Breast epithelium (tissue), 4 donors: ENCODE measurements at regions not wholly inside any gene's neighbourhood (a gene's known extent, or its start where the extent isn't known, plus 50 kb on each side); places are given as distances from the start of the nearest gene placed in this dataset.

Experiments
- DNase-seq, 2 donors: peaks; one replicate each; pipeline ENCODE4 v3.0.0-alpha.2; 2019; ENCODE audit warnings: low spot score in 2 of 2
- H3K27ac ChIP-seq, 2 donors: fragments of 200-600 bp; sonication (generic) in 1 of 2; one replicate each; pipeline ENCODE4 v1.5.1; 2016 to 2019; ENCODE audit warnings: mild to moderate bottlenecking in 1 of 2
- H3K27me3 ChIP-seq, 2 donors: fragments of 200-600 bp; sonication (generic) in 1 of 2; one replicate each; pipeline versions ENCODE4 v1.5.1 to v1.6.0; 2017 to 2019; ENCODE audit warnings: control low read depth in 1 of 2, mild to moderate bottlenecking in 1 of 2
- H3K36me3 ChIP-seq: fragments of 200-600 bp; one replicate; pipeline ENCODE4 v1.5.1; 2019
- H3K4me1 ChIP-seq, 2 donors: fragments of 200-600 bp; sonication (generic); one replicate each; pipeline ENCODE4 v1.5.1; 2016 to 2019; ENCODE audit warnings: control low read depth in 1 of 2
- H3K4me3 ChIP-seq, 3 donors: fragments of 200-600 bp; sonication (generic); 1 replicate in 2 of 3; 2 replicates in 1 of 3; pipeline ENCODE4 v1.5.1; 2016 to 2019; ENCODE audit warnings: mild to moderate bottlenecking in 3 of 3, moderate library complexity in 2 of 3
- H3K9me3 ChIP-seq, 2 donors: fragments of 200-600 bp; sonication (generic) in 1 of 2; one replicate each; pipeline ENCODE4 v1.5.1; 2016 to 2019; ENCODE audit warnings: control low read depth in 1 of 2
- POLR2A ChIP-seq: fragments of 450-650 bp; IDR thresholded peaks from one replicate; pipeline ENCODE4 v1.6.1; 2016; ENCODE audit warnings: antibody characterized with exemption, mild to moderate bottlenecking, moderate library complexity
- POLR2AphosphoS5 ChIP-seq, 3 donors: sonication (generic); formaldehyde crosslinking; IDR thresholded peaks; one replicate each; pipeline ENCODE4 v1.6.1; 2017; ENCODE audit warnings: antibody characterized with exemption in 3 of 3
- intact Hi-C: fragments of 100-400 bp; cut with DNase I; formaldehyde crosslinking; loops from one replicate; pipeline ENCODE4 v1.15.1; 2023; ENCODE audit warnings: low total_unique reads
- TF ChIP-seq, protein P1 (sequence below), 3 donors: fragments of 450-650 bp; IDR thresholded peaks; one replicate each; pipeline ENCODE4 v1.5.1; 2016 to 2017; ENCODE audit warnings: antibody characterized with exemption in 3 of 3, mild to moderate bottlenecking in 3 of 3, moderate library complexity in 3 of 3

DNA sequence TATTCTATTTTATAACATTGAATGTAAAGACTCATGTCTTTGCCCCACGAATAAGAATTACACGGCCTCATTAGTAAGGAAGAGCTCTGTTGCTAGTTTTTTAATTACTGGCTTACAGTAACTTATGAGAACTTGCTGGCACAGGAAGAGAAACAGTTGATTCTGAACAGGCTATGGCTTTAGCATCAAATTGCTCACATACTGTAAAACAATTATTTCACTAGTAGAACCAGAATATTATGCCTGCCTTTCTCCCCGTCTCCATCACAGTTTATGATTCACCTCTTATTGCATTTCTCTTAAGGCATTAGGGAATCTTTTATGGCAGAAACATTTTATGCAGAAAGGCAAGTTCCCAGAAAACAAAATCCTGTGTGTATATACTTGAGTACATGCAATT is 126.1 kb downstream of the SPRY1 start:
- no peaks in the 10 kb centered on the region for H3K4me1 ChIP-seq
- no peak overlapping the region for H3K27ac ChIP-seq
- H3K4me3 ChIP-seq: no peak overlapping the region
- no peaks in the 10 kb centered on the region for H3K9me3 ChIP-seq
- DNase-seq: no peak
- TF ChIP-seq, protein P1, sequence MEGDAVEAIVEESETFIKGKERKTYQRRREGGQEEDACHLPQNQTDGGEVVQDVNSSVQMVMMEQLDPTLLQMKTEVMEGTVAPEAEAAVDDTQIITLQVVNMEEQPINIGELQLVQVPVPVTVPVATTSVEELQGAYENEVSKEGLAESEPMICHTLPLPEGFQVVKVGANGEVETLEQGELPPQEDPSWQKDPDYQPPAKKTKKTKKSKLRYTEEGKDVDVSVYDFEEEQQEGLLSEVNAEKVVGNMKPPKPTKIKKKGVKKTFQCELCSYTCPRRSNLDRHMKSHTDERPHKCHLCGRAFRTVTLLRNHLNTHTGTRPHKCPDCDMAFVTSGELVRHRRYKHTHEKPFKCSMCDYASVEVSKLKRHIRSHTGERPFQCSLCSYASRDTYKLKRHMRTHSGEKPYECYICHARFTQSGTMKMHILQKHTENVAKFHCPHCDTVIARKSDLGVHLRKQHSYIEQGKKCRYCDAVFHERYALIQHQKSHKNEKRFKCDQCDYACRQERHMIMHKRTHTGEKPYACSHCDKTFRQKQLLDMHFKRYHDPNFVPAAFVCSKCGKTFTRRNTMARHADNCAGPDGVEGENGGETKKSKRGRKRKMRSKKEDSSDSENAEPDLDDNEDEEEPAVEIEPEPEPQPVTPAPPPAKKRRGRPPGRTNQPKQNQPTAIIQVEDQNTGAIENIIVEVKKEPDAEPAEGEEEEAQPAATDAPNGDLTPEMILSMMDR (IDR thresholded peaks at IDR 0.05): no peak
- no peak for TF ChIP-seq POLR2A
- TF ChIP-seq POLR2AphosphoS5 (IDR thresholded peaks at IDR 0.05): no peak
- no peaks in the 10 kb centered on the region for H3K27me3 ChIP-seq
- H3K36me3 ChIP-seq: no peaks in the 10 kb centered on the region
- intact Hi-C loops: no loop called here

DNA sequence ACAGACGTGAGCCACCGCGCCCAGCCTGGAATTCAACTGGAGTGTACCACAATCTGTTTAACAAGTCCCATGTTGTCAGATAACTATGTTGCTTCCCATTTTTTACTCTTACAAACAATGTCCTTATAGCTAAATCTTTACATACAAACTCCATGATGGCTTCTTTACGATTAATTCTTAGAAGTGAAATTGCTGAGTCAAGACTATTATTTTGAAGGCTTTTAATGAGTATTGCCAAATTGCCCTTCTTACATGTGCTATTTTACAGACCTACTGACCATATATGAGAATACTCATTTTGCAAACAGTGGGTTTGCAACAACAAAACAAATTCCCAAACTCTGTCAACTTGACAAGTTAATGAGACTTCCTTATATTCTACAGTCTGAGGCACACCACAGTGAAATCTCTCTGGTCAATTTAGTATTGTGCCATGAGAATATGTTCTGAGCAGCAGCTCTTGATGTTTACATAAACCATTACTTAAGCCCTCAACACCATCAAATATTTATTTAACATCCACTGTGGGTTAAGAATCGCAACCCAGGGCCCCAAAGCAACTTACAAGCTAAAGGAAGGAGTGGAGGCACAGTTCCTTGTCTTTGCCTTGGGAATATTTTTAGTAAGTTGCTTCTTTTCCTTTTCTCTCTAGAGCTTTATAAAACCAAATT is 128.5 kb downstream of the SPRY1 start:
- no peak for TF ChIP-seq POLR2AphosphoS5 (IDR thresholded peaks at IDR 0.05)
- TF ChIP-seq, protein P1 (IDR thresholded peaks at IDR 0.05): no peak
- no peak for TF ChIP-seq POLR2A
- Histone ChIP-seq H3K4me1 (no peaks in the 10 kb centered on the region), H3K9me3 (no peaks in the 10 kb centered on the region), H3K27ac (no peak overlapping the region), H3K4me3 (no peak overlapping the region), H3K36me3 (no peaks in the 10 kb centered on the region), H3K27me3 (no peaks in the 10 kb centered on the region)
- intact Hi-C loops: no loop called here
- no peak for DNase-seq

GRCh38 chr4:123526511-123526910 is 129.9 kb downstream of the SPRY1 start:
- Histone ChIP-seq H3K4me1 (no peaks in the 10 kb centered on the region), H3K9me3 (no peaks in the 10 kb centered on the region), H3K27me3 (no peaks in the 10 kb centered on the region), H3K27ac (no peak overlapping the region), H3K36me3 (no peaks in the 10 kb centered on the region), H3K4me3 (no peak overlapping the region)
- intact Hi-C loops: no loop called here
- no peak for DNase-seq
- TF ChIP-seq POLR2A (no peak), POLR2AphosphoS5 (IDR thresholded peaks at IDR 0.05) (no peak)
- TF ChIP-seq, protein P1 (IDR thresholded peaks at IDR 0.05): no peak

DNA sequence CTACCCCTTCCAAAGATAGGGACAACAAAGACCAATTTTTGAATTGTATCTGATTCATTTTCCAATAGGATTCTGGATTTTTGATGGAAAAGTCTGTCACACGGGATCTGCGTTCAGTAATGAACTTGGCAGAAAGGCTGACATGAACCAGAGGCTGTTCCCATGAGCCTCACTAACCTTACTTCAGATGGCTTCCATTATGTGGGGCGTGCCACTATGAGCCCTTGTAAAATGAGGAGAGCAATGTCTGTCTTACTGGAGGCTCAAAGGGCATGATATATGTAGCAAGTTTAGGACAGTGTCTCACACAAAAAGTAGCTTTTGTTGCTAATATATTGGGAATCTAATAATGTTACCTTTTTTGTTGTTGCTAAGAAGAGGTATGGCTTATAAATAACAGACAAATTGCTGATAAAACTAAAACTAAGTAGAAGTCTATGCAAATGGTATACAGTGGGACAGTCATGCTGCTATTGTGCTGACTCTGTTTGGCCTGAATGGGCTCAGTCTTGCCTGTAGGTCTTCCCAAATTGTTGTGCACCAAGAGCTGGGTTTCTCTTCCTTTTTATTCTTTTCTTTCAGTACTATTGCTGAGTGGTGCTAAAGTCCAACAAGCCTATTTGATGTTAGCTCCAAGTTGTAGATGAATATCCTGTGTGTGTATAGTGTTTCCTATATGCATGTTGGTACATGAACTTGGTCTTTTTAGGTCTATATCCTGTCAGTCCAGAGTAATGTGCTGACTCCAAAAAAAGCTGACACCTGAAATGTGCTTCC is 132.1 kb downstream of the SPRY1 start:
- no peak for TF ChIP-seq POLR2A
- DNase-seq: no peak

DNA sequence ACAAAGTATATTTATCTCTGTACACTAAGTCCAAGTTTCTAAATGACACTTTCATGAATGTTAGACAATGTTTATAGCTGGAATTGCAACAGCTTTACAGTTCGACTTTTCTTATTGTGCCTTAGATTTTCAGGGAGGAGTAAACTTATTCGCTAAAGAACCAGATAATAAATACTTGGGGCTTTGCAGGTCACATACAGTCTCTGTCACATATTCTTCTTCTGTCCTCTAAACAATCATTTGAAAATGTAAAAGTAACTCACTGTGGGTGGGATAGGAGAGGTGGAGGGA is 132.6 kb downstream of the SPRY1 start:
- intact Hi-C loops: no loop called here

More for the DNA sequence above, 132.1 kb downstream of the SPRY1 start:
- Histone ChIP-seq H3K4me3 (no peak overlapping the region), H3K9me3 (no peaks in the 10 kb centered on the region), H3K36me3 (no peaks in the 10 kb centered on the region), H3K4me1 (no peaks in the 10 kb centered on the region), H3K27me3 (no peaks in the 10 kb centered on the region), H3K27ac (no peak overlapping the region)
- intact Hi-C loops: no loop called here

More for the DNA sequence above, 132.6 kb downstream of the SPRY1 start:
- Histone ChIP-seq H3K27ac (no peak overlapping the region), H3K4me1 (no peaks in the 10 kb centered on the region), H3K36me3 (no peaks in the 10 kb centered on the region), H3K4me3 (no peak overlapping the region), H3K9me3 (peaks cover 3 to 4% of the 10 kb centered on the region in 2 donors), H3K27me3 (no peaks in the 10 kb centered on the region)
- TF ChIP-seq POLR2AphosphoS5 (IDR thresholded peaks at IDR 0.05): no peak
- TF ChIP-seq, protein P1 (IDR thresholded peaks at IDR 0.05): no peak
- no peak for TF ChIP-seq POLR2A
- no peak for DNase-seq
